CD4-positive, alpha-beta T cell treated with Interferon alpha-2 for 1 hour (primary cell): ENCODE measurements at regions not wholly inside any gene's neighbourhood (a gene's known extent, or its start where the extent isn't known, plus 50 kb on each side); places are given as distances from the start of the nearest gene placed in this dataset.
"Not testable (repeated sequence)": the region's sequence is repeated elsewhere in the genome, so short reads cannot be mapped to it uniquely, and the experiment has no call there.

Source experiments
- DNase-seq, 2 donors: peaks; one replicate each; pipeline ENCODE4 v3.0.0-alpha.2; 2020 to 2022

- DNase-seq = no peak
Observed at GRCh38 chr12:69136931-69137613, 102.3 kb upstream of the CPSF6 start.

- no peak for DNase-seq
Observed at GRCh38 chr12:69141074-69141473, 98.3 kb upstream of the CPSF6 start.

GRCh38 chr12:69149270-69149669 is 90.1 kb upstream of the CPSF6 start:
- DNase-seq = no peak

GRCh38 chr12:69150083-69150795 is 89.1 kb upstream of the CPSF6 start:
- DNase-seq = no peak

- no peak for DNase-seq
Observed at GRCh38 chr12:69150796-69151127, 88.6 kb upstream of the CPSF6 start.

GRCh38 chr12:69151254-69151764 is 88.1 kb upstream of the CPSF6 start:
- no peak for DNase-seq

- DNase-seq = peak; percentile 73 to 82
Observed at GRCh38 chr12:69154585-69155363, 84.6 kb upstream of the CPSF6 start.

- peak; percentile 85 to 90 for DNase-seq
Observed at GRCh38 chr12:69157023-69157655, 82.2 kb upstream of the CPSF6 start.

- peak; percentile 5 to 56 for DNase-seq
Observed at GRCh38 chr12:69161829-69162228, 77.5 kb upstream of the CPSF6 start.

GRCh38 chr12:69163681-69164362 is 75.5 kb upstream of the CPSF6 start:
- no peak for DNase-seq

- no peak for DNase-seq
Observed at GRCh38 chr12:69167648-69168165, 71.7 kb upstream of the CPSF6 start.

- no peak for DNase-seq
Observed at GRCh38 chr12:69168363-69168762, 71.0 kb upstream of the CPSF6 start.

- no peak for DNase-seq
Observed at GRCh38 chr12:69168828-69169227, 70.5 kb upstream of the CPSF6 start.

- no peak for DNase-seq
Observed at GRCh38 chr12:69170293-69170692, 69.1 kb upstream of the CPSF6 start.

- DNase-seq = no peak
Observed at GRCh38 chr12:69171881-69172280, 67.5 kb upstream of the CPSF6 start.

- no peak for DNase-seq
Observed at GRCh38 chr12:69172491-69172890, 66.9 kb upstream of the CPSF6 start.

- no peak for DNase-seq
Observed at GRCh38 chr12:69173368-69173767, 66.0 kb upstream of the CPSF6 start.

- no peak for DNase-seq
Observed at GRCh38 chr12:69179786-69180185, 59.6 kb upstream of the CPSF6 start.

- not testable (repeated sequence) for DNase-seq
Observed at GRCh38 chr12:69187572-69187971, 51.8 kb upstream of the CPSF6 start.

GRCh38 chr12:69189378-69189978 is 49.9 kb upstream of the CPSF6 start:
- DNase-seq = no peak
